ENCODE measurements at regions not wholly inside any gene's neighbourhood (a gene's known extent, or its start where the extent isn't known, plus 50 kb on each side); places are given as distances from the start of the nearest gene placed in this dataset.

DNA sequence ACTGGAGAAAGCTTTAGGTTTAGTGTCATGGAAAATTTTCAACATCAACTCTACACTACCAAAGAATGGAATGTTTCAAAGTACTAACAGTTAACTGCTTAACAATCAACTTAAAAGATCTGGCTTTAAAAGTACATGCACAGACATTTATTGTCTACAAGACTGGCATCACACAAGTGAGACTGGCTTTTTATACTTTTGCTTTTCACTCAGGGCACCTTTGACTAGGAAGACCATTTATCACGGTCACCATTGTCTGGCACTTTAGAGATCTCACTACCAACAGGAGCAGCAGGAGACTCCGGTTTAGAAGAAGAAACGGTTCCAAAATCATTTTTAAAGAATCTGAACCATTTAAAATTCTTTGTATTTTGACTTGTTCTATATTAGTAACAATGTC, 812.3 kb downstream of the ADGRL2 start:
- Mint-ChIP-seq H3K27me3 (ENCODE audit: unreplicated experiment) (no peaks in the 10 kb centered on the region), H3K4me1 (ENCODE audit: unreplicated experiment) (peaks cover 4% of the 10 kb centered on the region)

DNA sequence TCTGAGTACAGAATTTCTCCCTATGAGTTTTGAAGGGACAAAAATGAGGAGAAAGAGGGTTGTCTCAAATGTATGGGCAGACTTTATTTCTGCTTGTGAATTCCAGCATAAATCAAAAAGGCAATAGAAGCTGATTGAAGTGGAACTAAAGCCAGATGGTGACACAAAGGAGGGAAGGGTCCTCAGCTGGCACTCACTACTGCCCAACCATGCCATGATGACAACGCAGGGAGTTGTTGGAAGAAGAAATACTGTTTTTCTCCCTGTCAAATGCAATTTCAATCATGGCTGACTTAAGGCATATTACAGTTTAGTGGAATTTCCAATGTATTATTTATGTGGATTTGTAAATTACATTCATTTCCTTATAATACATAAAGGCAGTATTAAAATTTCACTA, 805.8 kb downstream of the ADGRL2 start:
- Mint-ChIP-seq H3K9me3 (ENCODE audit: unreplicated experiment) (peaks cover 4% of the 10 kb centered on the region), H3K27me3 (ENCODE audit: unreplicated experiment) (no peaks in the 10 kb centered on the region), H3K4me1 (ENCODE audit: unreplicated experiment) (peaks cover 17% of the 10 kb centered on the region), H3K36me3 (ENCODE audit: unreplicated experiment) (peaks cover 2% of the 10 kb centered on the region), H3K27ac (ENCODE audit: unreplicated experiment) (peak overlapping the region; percentile 66), H3K4me3 (ENCODE audit: unreplicated experiment) (no peak overlapping the region)
- TF ChIP-seq, protein P1, sequence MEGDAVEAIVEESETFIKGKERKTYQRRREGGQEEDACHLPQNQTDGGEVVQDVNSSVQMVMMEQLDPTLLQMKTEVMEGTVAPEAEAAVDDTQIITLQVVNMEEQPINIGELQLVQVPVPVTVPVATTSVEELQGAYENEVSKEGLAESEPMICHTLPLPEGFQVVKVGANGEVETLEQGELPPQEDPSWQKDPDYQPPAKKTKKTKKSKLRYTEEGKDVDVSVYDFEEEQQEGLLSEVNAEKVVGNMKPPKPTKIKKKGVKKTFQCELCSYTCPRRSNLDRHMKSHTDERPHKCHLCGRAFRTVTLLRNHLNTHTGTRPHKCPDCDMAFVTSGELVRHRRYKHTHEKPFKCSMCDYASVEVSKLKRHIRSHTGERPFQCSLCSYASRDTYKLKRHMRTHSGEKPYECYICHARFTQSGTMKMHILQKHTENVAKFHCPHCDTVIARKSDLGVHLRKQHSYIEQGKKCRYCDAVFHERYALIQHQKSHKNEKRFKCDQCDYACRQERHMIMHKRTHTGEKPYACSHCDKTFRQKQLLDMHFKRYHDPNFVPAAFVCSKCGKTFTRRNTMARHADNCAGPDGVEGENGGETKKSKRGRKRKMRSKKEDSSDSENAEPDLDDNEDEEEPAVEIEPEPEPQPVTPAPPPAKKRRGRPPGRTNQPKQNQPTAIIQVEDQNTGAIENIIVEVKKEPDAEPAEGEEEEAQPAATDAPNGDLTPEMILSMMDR (IDR thresholded peaks at IDR 0.05) = no peak
- no peak for DNase-seq (ENCODE audit: extremely low spot score, unreplicated experiment)

More for the DNA sequence above, 812.3 kb downstream of the ADGRL2 start:
- TF ChIP-seq, protein P1 (IDR thresholded peaks at IDR 0.05) = no peak
- DNase-seq (ENCODE audit: extremely low spot score, unreplicated experiment) = no peak
- no peak overlapping the region for H3K27ac Mint-ChIP-seq (ENCODE audit: unreplicated experiment)
- H3K4me3 Mint-ChIP-seq (ENCODE audit: unreplicated experiment) = no peak overlapping the region
- no peaks in the 10 kb centered on the region for H3K36me3 Mint-ChIP-seq (ENCODE audit: unreplicated experiment)
- peaks cover 4% of the 10 kb centered on the region for H3K9me3 Mint-ChIP-seq (ENCODE audit: unreplicated experiment)

DNA sequence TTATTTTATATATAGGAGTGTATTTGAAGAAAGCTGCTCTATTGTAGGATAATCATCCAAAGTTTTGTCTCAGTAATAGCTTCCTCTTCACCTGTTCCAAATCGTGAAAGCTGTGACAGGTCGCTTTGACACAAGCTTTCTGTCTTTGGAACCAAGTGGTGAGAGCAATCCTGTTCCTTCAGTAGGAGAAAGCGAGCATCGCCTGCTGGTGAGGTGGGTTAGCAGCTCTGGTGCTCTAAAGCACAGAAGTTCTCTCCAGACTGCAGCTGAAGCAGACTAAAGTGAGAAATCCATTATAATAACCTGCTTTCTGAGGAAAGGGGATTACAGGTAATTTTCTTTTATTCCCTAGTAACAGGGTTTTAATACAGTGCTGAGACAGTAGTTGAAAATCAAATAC, 803.8 kb downstream of the ADGRL2 start:
- H3K36me3 Mint-ChIP-seq (ENCODE audit: unreplicated experiment) = peaks cover 2% of the 10 kb centered on the region
- no peak overlapping the region for H3K27ac Mint-ChIP-seq (ENCODE audit: unreplicated experiment)
- TF ChIP-seq, protein P1 (IDR thresholded peaks at IDR 0.05) = no peak
- H3K4me3 Mint-ChIP-seq (ENCODE audit: unreplicated experiment) = no peak overlapping the region
- no peaks in the 10 kb centered on the region for H3K27me3 Mint-ChIP-seq (ENCODE audit: unreplicated experiment)
- H3K9me3 Mint-ChIP-seq (ENCODE audit: unreplicated experiment) = peaks cover 5% of the 10 kb centered on the region
- DNase-seq (ENCODE audit: extremely low spot score, unreplicated experiment) = no peak
- H3K4me1 Mint-ChIP-seq (ENCODE audit: unreplicated experiment) = peaks cover 17% of the 10 kb centered on the region

DNA sequence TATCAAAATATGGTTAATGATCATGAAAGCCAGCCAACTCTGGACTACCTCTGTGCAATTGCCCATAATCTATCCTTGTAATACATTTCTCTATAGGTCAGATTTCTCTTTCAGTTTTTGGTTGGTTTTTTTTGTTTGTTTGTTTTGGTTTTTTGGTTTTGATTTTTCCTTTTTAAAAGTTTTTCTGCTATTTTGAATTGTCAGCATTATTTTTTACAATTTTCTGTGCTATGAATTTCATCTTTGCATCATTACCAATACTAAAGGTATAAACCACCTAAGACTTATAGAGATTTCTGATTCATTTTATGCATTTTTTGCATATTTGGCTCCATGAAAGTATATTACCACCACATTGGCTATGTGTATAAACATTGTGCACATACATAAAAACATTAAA, 799.6 kb downstream of the ADGRL2 start:
- TF ChIP-seq, protein P1 (IDR thresholded peaks at IDR 0.05) = no peak
- no peak overlapping the region for H3K27ac Mint-ChIP-seq (ENCODE audit: unreplicated experiment)
- H3K4me3 Mint-ChIP-seq (ENCODE audit: unreplicated experiment) = no peak overlapping the region

DNA sequence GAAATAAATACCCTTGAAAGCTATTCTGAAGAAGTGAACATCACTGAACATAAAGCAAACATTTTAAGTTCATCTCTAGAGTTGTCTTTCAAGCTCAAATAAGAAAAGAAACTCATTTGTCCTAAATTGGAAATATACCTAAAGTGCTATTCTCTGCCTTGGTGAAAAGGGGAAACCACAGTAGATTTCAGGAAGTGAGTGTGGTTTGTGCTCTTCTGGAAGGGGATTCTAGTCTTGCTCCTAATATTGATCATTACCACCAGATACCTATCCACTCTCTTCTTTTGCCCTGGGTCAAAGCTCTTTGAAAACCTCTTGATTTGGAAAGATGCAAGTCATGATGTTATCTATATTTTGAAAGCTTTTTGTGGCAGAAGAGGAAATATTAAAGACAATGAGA, 798.1 kb downstream of the ADGRL2 start:
- H3K9me3 Mint-ChIP-seq (ENCODE audit: unreplicated experiment) = peaks cover 6% of the 10 kb centered on the region
- H3K4me3 Mint-ChIP-seq (ENCODE audit: unreplicated experiment) = no peak overlapping the region
- H3K36me3 Mint-ChIP-seq (ENCODE audit: unreplicated experiment) = peaks cover 2% of the 10 kb centered on the region
- peaks cover 17% of the 10 kb centered on the region for H3K4me1 Mint-ChIP-seq (ENCODE audit: unreplicated experiment)
- no peak for DNase-seq (ENCODE audit: extremely low spot score, unreplicated experiment)
- no peaks in the 10 kb centered on the region for H3K27me3 Mint-ChIP-seq (ENCODE audit: unreplicated experiment)
- TF ChIP-seq, protein P1 (IDR thresholded peaks at IDR 0.05) = no peak
- no peak overlapping the region for H3K27ac Mint-ChIP-seq (ENCODE audit: unreplicated experiment)

More for the DNA sequence above, 799.6 kb downstream of the ADGRL2 start:
- Mint-ChIP-seq H3K36me3 (ENCODE audit: unreplicated experiment) (peaks cover 2% of the 10 kb centered on the region), H3K4me1 (ENCODE audit: unreplicated experiment) (peaks cover 17% of the 10 kb centered on the region), H3K9me3 (ENCODE audit: unreplicated experiment) (peaks cover 6% of the 10 kb centered on the region), H3K27me3 (ENCODE audit: unreplicated experiment) (no peaks in the 10 kb centered on the region)
- DNase-seq (ENCODE audit: extremely low spot score, unreplicated experiment) = no peak

Measured in osteocyte (in vitro differentiated cells).